ENCODE measurements at regions not wholly inside any gene's neighbourhood (a gene's known extent, or its start where the extent isn't known, plus 50 kb on each side); places are given as distances from the start of the nearest gene placed in this dataset.

DNA sequence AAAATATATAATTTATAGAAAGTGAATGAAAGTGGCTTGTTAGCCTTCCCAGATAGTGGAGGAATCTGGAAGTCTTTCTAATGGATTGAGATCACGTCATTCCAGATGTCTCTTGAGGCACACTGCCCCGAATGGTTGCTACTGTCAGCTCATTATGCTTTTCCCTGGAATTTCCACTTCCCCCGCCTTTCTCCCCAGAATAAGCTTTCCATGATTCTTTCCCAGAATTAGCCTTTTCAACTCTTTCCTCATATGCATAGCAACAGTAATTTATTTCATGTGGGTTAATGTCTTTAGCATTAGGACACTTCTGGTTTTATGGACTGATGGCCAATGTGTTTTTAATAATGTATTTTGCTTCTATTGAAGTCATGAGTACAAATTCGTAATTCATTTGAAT lies 81.5 kb downstream of the PALM2AKAP2 start:
- TF ChIP-seq POLR2A (IDR thresholded peaks at IDR 0.05) = no peak
- no peak for TF ChIP-seq CTCF (IDR thresholded peaks at IDR 0.05)

Measured in testis (tissue), 2 donors.